Keratinocyte (primary cell): ENCODE measurements at regions not wholly inside any gene's neighbourhood (a gene's known extent, or its start where the extent isn't known, plus 50 kb on each side); places are given as distances from the start of the nearest gene placed in this dataset.

Source experiments
- DNase-seq: peaks from one replicate; pipeline ENCODE4 v3.0.0-alpha.2; 2011; ENCODE audit warnings: low read depth, missing footprints, low spot score
- FAIRE-seq: peaks from 2 replicates; lab custom pipeline; 2011; peaks lifted over from hg19 to GRCh38; lab: Jason Lieb, UNC
- H2AFZ ChIP-seq: 2 replicates; pipeline ENCODE4 v1.6.0; 2012; ENCODE audit warnings: low read length, control low read depth, inconsistent platforms; ENCODE audit not compliant: control insufficient read depth
- H3K27ac ChIP-seq: 2 replicates; pipeline ENCODE4 v1.5.1; 2011; ENCODE audit warnings: low read length; ENCODE audit not compliant: control insufficient read depth, insufficient read depth
- H3K27me3 ChIP-seq: 3 replicates; pipeline ENCODE4 v1.6.0; 2011; ENCODE audit warnings: low read length; ENCODE audit not compliant: control insufficient read depth, insufficient read depth; ENCODE audit errors: extremely low read depth
- H3K36me3 ChIP-seq, 2 experiments: 2 replicates in 1 of 2; 3 replicates in 1 of 2; pipeline ENCODE4 v1.5.1; 2011; ENCODE audit warnings: low read length in 2 of 2, mild to moderate bottlenecking in 1 of 2; ENCODE audit not compliant: control insufficient read depth in 2 of 2, insufficient read depth in 2 of 2; ENCODE audit errors: extremely low read depth in 1 of 2
- H3K4me1 ChIP-seq: 3 replicates; pipeline ENCODE4 v1.5.1; 2011; ENCODE audit warnings: low read length; ENCODE audit not compliant: control insufficient read depth, insufficient read depth; ENCODE audit errors: extremely low read depth
- H3K4me2 ChIP-seq: 3 replicates; pipeline ENCODE4 v1.6.0; 2011; ENCODE audit warnings: low read depth, low read length; ENCODE audit not compliant: control insufficient read depth, insufficient read depth; ENCODE audit errors: extremely low read depth
- H3K4me3 ChIP-seq, 3 experiments: fragments of 200-600 bp in 1 of 3; sonication (generic) in 1 of 3; 2 replicates in 2 of 3; 3 replicates in 1 of 3; pipeline ENCODE4 v1.5.1; 2011 to 2016; ENCODE audit warnings: low read length in 3 of 3, mild to moderate bottlenecking in 3 of 3, control low read depth in 2 of 3, inconsistent platforms in 1 of 3, low read depth in 1 of 3, mixed read lengths in 1 of 3, mixed run types in 1 of 3, moderate library complexity in 1 of 3; ENCODE audit not compliant: control insufficient read depth in 2 of 3, insufficient read depth in 2 of 3; ENCODE audit errors: extremely low read depth in 1 of 3
- H3K79me2 ChIP-seq: 2 replicates; pipeline ENCODE4 v1.6.0; 2012; ENCODE audit warnings: low read length; ENCODE audit not compliant: control insufficient read depth, insufficient read depth
- H3K9ac ChIP-seq: 3 replicates; pipeline ENCODE4 v1.6.0; 2011; ENCODE audit warnings: low read length; ENCODE audit not compliant: control insufficient read depth, insufficient read depth; ENCODE audit errors: extremely low read depth
- H3K9me1 ChIP-seq: 3 replicates; pipeline ENCODE4 v1.6.0; 2011; ENCODE audit warnings: low read length; ENCODE audit not compliant: control insufficient read depth, insufficient read depth; ENCODE audit errors: extremely low read depth
- H3K9me3 ChIP-seq: 2 replicates; pipeline ENCODE4 v1.5.1; 2012; ENCODE audit warnings: low read depth, low read length; ENCODE audit not compliant: control insufficient read depth
- H4K20me1 ChIP-seq: 3 replicates; pipeline ENCODE4 v1.6.0; 2011; ENCODE audit warnings: low read length; ENCODE audit not compliant: control insufficient read depth, insufficient read depth; ENCODE audit errors: extremely low read depth
- EZH2 ChIP-seq: IDR thresholded peaks from one replicate; pipeline ENCODE4 v1.6.1; 2012; ENCODE audit warnings: inconsistent platforms, mild to moderate bottlenecking, low read length, moderate library complexity
- dilution Hi-C: fragments of 300-500 bp; cut with MboI; formaldehyde crosslinking; loops from one replicate; pipeline ENCODE4 v1.7.0; 2020; ENCODE audit warnings: low sequenced_read_pairs; ENCODE audit not compliant: extremely low pct_ligation_motif_present
- TF ChIP-seq, protein P1 (sequence below), 3 experiments: IDR thresholded peaks in 1 of 3; conservative IDR thresholded peaks in 1 of 3; optimal IDR thresholded peaks in 1 of 3; 2 replicates in 2 of 3; 3 replicates in 1 of 3; pipeline versions ENCODE3 to v1.5.1; 2011; ENCODE audit warnings: low read length in 3 of 3, mild to moderate bottlenecking in 3 of 3, moderate library complexity in 2 of 3, control low read depth in 1 of 3, inconsistent platforms in 1 of 3; ENCODE audit not compliant: insufficient read depth in 2 of 3; ENCODE audit errors: extremely low read depth in 1 of 3

DNA sequence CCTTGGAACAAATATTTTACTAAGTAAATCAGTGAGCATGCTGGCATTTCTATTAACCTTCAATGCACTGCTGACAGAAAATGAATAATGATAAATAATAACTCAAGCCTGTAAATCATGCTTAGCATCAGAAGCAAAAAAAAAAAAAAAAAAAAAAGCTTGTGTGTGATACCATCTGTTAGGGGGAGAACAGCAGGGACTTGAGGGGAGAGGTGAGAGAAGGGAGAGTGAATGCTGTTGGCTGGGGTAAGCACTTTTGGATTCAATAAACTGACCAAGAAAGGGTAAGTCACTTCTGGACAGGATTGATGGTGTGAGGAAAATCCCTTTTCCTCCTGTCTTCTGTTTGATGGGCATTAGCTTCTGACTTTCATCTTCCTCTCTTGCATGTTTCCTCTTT is 996.4 kb downstream of the KCNMA1 start:
- H3K4me2 ChIP-seq, result no peak overlapping the region
- no peaks in the 10 kb centered on the region for H3K27me3 ChIP-seq
- TF ChIP-seq, protein P1, sequence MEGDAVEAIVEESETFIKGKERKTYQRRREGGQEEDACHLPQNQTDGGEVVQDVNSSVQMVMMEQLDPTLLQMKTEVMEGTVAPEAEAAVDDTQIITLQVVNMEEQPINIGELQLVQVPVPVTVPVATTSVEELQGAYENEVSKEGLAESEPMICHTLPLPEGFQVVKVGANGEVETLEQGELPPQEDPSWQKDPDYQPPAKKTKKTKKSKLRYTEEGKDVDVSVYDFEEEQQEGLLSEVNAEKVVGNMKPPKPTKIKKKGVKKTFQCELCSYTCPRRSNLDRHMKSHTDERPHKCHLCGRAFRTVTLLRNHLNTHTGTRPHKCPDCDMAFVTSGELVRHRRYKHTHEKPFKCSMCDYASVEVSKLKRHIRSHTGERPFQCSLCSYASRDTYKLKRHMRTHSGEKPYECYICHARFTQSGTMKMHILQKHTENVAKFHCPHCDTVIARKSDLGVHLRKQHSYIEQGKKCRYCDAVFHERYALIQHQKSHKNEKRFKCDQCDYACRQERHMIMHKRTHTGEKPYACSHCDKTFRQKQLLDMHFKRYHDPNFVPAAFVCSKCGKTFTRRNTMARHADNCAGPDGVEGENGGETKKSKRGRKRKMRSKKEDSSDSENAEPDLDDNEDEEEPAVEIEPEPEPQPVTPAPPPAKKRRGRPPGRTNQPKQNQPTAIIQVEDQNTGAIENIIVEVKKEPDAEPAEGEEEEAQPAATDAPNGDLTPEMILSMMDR (optimal IDR thresholded peaks at IDR 0.05 in 1 of 3, IDR thresholded peaks at IDR 0.05 in 1 of 3, conservative IDR thresholded peaks at IDR 0.05 in 1 of 3; ENCODE audit: extremely low read depth in 1 of 3, insufficient read depth in 2 of 3, low read length in 3 of 3), result no peak
- TF ChIP-seq EZH2, result no peak
- H3K9ac ChIP-seq, result no peak overlapping the region
- H2AFZ ChIP-seq, result no peak overlapping the region
- no peak overlapping the region for H3K27ac ChIP-seq
- H3K4me3 ChIP-seq, result no peak overlapping the region
- no peaks in the 10 kb centered on the region for H3K79me2 ChIP-seq
- H3K36me3 ChIP-seq, result no peaks in the 10 kb centered on the region
- no peak for DNase-seq
- H3K9me1 ChIP-seq, result no peaks in the 10 kb centered on the region
- H3K4me1 ChIP-seq, result no peaks in the 10 kb centered on the region
- dilution Hi-C loops, result no loop called here
- no peaks in the 10 kb centered on the region for H4K20me1 ChIP-seq
- H3K9me3 ChIP-seq, result no peaks in the 10 kb centered on the region
- no peak for FAIRE-seq

DNA sequence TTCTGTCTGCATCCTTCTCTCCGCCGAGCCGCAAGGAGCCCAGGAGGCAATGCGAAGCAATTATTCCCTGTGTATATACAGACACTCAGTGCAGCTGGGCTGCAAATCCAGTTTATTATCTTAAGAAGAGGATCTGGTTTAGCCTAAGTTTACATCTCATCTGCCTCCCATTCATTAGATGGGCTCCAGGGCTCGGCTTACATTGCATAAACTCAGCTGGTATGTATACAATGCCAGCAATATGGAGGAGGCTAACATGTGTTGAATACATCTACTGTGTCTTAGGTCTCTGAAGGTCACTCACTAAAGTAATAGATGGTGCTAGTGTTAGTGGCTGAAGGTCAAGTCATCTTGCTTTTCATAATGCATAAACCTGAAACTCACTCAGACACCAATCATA is 996.8 kb downstream of the KCNMA1 start:
- Histone ChIP-seq H2AFZ (no peak overlapping the region), H3K36me3 (no peaks in the 10 kb centered on the region), H3K9me1 (no peaks in the 10 kb centered on the region), H3K27ac (no peak overlapping the region), H3K9me3 (no peaks in the 10 kb centered on the region), H3K9ac (no peak overlapping the region), H3K27me3 (no peaks in the 10 kb centered on the region), H3K4me2 (no peak overlapping the region), H4K20me1 (no peaks in the 10 kb centered on the region), H3K79me2 (no peaks in the 10 kb centered on the region), H3K4me3 (no peak overlapping the region), H3K4me1 (no peaks in the 10 kb centered on the region)
- dilution Hi-C loops, result no loop called here
- FAIRE-seq (no peak), DNase-seq (no peak)
- TF ChIP-seq EZH2, result no peak
- TF ChIP-seq, protein P1 (optimal IDR thresholded peaks at IDR 0.05 in 1 of 3, IDR thresholded peaks at IDR 0.05 in 1 of 3, conservative IDR thresholded peaks at IDR 0.05 in 1 of 3; ENCODE audit: extremely low read depth in 1 of 3, insufficient read depth in 2 of 3, low read length in 3 of 3), result no peak
